NB4 (cell line): ENCODE measurements at regions not wholly inside any gene's neighbourhood (a gene's known extent, or its start where the extent isn't known, plus 50 kb on each side); places are given as distances from the start of the nearest gene placed in this dataset.
"Not testable (repeated sequence)": the region's sequence is repeated elsewhere in the genome, so short reads cannot be mapped to it uniquely, and the experiment has no call there.

Source experiments
- DNase-seq: peaks from one replicate; pipeline ENCODE4 v3.0.0; 2010; ENCODE audit warnings: low read depth
- H3K4me3 ChIP-seq: one replicate; pipeline ENCODE4 v1.5.1; 2011; ENCODE audit warnings: mild to moderate bottlenecking, low read depth, low read length, moderate library complexity
- MYC ChIP-seq: IDR thresholded peaks from 2 replicates; pipeline ENCODE4 v1.6.1; 2011; ENCODE audit warnings: low read depth, low read length
- POLR2A ChIP-seq: IDR thresholded peaks from 2 replicates; pipeline ENCODE4 v1.6.1; 2011; ENCODE audit warnings: mild to moderate bottlenecking; ENCODE audit not compliant: insufficient read length; ENCODE audit errors: extremely low read depth
- TF ChIP-seq, protein P1 (sequence below): IDR thresholded peaks from 2 replicates; pipeline ENCODE4 v1.6.1; 2011; ENCODE audit warnings: low read depth, low read length
- TF ChIP-seq, protein P2 (sequence below): IDR thresholded peaks from one replicate; pipeline ENCODE4 v1.5.1; 2012; ENCODE audit warnings: low read depth, low read length

DNA sequence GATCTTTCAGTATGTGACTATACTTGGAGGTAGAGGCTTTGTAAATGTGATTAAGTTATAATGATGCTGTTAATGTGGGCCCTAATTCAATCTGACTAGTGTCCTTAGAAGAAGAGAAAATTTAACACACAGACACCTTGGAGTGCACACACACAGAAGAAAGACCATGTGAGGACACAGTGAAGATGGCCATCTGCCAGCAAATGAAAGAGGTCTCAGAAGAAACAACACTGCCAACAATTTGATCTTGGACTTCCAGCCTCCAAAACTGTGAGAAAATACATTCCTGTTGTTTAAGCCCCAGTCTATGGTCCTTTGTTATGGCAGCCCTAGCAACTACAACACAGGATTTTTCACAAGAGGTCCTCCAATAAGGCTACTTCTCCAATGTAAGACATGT lies 120.9 kb upstream of the ABCB5 start:
- TF ChIP-seq, protein P1, sequence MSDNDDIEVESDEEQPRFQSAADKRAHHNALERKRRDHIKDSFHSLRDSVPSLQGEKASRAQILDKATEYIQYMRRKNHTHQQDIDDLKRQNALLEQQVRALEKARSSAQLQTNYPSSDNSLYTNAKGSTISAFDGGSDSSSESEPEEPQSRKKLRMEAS, result no peak
- TF ChIP-seq POLR2A (no peak), MYC (no peak)
- TF ChIP-seq, protein P2, sequence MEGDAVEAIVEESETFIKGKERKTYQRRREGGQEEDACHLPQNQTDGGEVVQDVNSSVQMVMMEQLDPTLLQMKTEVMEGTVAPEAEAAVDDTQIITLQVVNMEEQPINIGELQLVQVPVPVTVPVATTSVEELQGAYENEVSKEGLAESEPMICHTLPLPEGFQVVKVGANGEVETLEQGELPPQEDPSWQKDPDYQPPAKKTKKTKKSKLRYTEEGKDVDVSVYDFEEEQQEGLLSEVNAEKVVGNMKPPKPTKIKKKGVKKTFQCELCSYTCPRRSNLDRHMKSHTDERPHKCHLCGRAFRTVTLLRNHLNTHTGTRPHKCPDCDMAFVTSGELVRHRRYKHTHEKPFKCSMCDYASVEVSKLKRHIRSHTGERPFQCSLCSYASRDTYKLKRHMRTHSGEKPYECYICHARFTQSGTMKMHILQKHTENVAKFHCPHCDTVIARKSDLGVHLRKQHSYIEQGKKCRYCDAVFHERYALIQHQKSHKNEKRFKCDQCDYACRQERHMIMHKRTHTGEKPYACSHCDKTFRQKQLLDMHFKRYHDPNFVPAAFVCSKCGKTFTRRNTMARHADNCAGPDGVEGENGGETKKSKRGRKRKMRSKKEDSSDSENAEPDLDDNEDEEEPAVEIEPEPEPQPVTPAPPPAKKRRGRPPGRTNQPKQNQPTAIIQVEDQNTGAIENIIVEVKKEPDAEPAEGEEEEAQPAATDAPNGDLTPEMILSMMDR, result no peak
- no peak overlapping the region for H3K4me3 ChIP-seq

DNA sequence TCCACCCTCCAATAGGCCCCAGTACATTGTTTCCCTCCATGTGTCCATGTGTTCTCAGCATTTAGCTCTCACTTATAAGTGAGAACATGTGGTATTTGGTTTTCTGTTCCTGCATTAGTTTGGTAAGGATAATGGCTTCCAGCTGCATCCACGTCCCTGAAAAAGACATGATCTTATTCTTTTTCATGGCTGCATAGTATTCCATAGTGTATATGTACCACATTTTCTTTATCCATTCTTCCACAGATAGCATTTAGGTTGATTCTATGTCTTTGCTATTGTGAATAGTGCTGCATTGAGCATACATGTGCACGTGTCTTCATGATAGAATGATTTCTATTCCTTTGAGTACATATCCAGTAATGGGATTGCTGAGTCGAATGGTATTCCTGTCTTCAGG lies 114.0 kb upstream of the ABCB5 start:
- not testable (repeated sequence) for H3K4me3 ChIP-seq, DNase-seq

More for the DNA sequence above, 120.9 kb upstream of the ABCB5 start:
- DNase-seq, result no peak

DNA sequence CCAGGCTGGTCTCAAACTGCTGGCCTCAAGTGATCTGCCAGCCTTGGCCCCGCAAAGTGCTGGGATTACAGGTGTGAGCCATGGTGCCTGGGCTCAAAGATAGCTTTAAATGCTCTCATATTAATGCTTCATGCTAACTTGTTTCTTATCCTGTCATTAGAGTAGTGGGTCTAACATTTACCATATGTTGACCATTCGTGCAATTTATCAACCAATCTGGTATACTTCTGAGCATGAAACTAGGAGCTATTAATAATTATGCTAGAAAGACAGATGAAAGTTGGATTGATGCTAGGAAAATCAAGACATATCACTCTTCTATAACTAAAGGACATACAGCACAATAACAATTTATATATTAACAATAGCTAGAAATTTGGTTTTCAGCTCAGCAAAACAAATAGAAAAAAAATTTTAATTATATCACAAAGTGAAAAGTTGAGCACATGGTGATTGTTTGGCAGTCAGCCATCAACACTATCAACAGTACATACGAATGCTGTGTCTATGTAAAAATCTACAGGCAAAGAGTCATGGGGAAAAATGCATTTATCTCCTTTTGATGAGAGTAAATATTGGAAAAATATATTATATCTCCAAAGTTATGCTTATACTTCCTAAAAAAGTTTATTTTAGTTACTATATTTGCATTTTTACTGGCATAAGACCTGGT lies 112.1 kb upstream of the ABCB5 start:
- no peak overlapping the region for H3K4me3 ChIP-seq
- TF ChIP-seq, protein P1, result no peak
- TF ChIP-seq, protein P2, result no peak
- TF ChIP-seq MYC (no peak), POLR2A (no peak)
- no peak for DNase-seq

DNA sequence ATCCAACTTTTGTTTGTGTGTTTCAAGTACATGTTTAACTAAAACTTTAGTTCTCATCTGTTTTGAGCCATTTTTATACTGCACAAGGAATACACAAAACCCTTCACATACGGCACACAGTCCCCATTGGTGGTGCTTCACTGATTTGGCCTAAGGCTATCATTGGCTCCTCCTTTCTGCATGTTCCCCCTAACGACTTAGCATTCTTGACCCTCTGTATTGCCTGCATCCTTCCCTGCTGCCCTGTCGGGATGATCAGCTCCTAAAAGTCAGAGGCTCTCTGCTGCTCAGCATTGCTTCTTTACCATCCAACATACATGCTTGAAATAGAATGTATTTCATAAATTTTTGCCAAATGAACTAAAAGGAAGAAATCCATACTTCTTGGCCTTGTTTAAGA lies 111.4 kb upstream of the ABCB5 start:
- DNase-seq, result no peak

DNA sequence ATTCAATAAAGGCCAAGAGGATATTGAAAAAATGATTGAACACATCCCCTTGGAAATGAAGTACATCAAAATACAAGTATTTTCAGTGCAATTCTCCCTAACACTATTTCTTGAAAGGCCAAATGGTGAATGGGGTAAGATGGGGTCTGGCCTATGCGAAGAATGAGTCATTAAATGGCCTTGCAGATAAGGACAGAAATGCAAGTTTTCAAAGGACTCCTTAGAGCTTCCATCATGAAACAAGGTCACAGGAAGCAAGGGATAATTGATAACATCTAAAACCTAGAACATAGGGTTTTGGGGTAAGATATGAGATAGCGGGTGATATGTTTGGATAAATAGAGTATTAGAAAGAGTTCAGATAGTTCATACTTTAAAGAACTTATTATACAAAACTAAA lies 109.3 kb upstream of the ABCB5 start:
- H3K4me3 ChIP-seq, result no peak overlapping the region
- no peak for TF ChIP-seq MYC
- TF ChIP-seq POLR2A, result no peak
- TF ChIP-seq, protein P1, result no peak
- TF ChIP-seq, protein P2, result no peak
- no peak for DNase-seq

More for the DNA sequence above, 111.4 kb upstream of the ABCB5 start:
- TF ChIP-seq, protein P1, result no peak
- no peak for TF ChIP-seq MYC
- TF ChIP-seq, protein P2, result no peak
- TF ChIP-seq POLR2A, result no peak
- H3K4me3 ChIP-seq, result no peak overlapping the region

DNA sequence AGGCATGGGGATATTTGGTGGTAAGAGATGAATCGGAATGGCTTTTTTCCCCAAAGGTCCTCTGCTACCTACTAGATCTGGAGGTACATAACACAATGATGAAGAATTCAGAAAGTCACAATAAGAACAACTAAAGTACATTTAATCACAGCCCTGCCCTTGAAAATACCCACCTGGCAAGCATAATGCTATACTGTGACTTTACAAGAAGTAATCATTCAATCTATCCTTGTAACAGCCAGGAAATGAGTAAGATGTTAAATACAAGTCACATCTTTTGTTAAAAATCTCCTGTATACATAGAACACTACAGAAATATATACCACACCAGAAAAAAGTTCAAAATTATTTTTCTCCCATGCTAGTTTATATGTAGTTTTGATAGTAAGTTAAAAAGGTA lies 108.3 kb upstream of the ABCB5 start:
- TF ChIP-seq, protein P2, result no peak
- TF ChIP-seq POLR2A, result no peak
- TF ChIP-seq MYC, result no peak
- TF ChIP-seq, protein P1, result no peak
- no peak for DNase-seq
- no peak overlapping the region for H3K4me3 ChIP-seq
